AG09309 (cell line): ENCODE measurements at regions not wholly inside any gene's neighbourhood (a gene's known extent, or its start where the extent isn't known, plus 50 kb on each side); places are given as distances from the start of the nearest gene placed in this dataset.

Experiments used
- DNase-seq: peaks from one replicate; pipeline ENCODE4 v3.0.0-alpha.2; 2010; ENCODE audit warnings: low read depth
- H3K4me3 ChIP-seq: 2 replicates; pipeline ENCODE4 v1.5.1; 2011; ENCODE audit warnings: mild to moderate bottlenecking, low read depth, low read length, moderate library complexity; ENCODE audit not compliant: control insufficient read depth
- TF ChIP-seq, protein P1 (sequence below): IDR thresholded peaks from 2 replicates; pipeline ENCODE4 v1.5.1; 2011; ENCODE audit warnings: mild to moderate bottlenecking, low read depth, low read length, inconsistent platforms; ENCODE audit not compliant: insufficient read depth, control insufficient read depth; ENCODE audit errors: missing control alignments

DNA sequence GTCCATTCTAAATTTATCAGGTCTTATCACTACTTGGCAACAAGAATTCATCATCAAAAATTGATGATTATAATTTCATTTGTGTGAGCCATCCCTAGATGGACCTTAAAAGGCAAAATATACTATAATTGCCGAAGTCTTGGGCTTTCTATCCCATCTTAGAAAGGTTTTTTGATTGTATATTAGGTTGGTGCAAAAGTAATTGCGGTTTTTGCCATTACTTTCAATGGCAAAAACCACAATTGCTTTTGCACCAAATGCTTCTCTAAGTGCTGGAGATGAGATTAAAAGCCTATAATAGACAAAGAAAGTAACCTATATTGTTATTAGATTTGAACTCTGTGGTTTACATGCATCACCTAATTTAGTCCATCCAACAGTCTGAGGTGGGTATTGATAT is 612.9 kb downstream of the ZNF385D start:
- DNase-seq, result no peak
- TF ChIP-seq, protein P1, sequence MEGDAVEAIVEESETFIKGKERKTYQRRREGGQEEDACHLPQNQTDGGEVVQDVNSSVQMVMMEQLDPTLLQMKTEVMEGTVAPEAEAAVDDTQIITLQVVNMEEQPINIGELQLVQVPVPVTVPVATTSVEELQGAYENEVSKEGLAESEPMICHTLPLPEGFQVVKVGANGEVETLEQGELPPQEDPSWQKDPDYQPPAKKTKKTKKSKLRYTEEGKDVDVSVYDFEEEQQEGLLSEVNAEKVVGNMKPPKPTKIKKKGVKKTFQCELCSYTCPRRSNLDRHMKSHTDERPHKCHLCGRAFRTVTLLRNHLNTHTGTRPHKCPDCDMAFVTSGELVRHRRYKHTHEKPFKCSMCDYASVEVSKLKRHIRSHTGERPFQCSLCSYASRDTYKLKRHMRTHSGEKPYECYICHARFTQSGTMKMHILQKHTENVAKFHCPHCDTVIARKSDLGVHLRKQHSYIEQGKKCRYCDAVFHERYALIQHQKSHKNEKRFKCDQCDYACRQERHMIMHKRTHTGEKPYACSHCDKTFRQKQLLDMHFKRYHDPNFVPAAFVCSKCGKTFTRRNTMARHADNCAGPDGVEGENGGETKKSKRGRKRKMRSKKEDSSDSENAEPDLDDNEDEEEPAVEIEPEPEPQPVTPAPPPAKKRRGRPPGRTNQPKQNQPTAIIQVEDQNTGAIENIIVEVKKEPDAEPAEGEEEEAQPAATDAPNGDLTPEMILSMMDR, result no peak
- no peak overlapping the region for H3K4me3 ChIP-seq

DNA sequence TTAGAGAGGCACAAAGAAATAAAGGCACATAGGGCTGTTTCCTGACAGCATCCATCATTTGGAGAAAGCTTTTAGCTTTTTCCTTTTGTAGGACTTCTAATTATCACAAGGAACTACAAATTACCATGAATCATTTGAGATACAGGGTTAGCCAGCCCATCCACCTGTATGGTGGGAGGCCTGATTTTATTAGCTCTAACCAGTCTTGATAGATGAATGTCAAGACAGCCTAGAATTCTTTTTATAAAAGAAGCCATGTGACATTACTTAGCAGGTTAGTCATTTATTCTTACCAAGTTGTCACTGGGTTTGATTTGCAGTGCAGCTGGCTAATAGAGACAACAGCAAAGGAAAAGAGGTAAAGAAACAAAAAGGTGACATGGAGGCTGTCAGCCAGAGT is 618.1 kb downstream of the ZNF385D start:
- no peak overlapping the region for H3K4me3 ChIP-seq
- DNase-seq, result no peak
- TF ChIP-seq, protein P1, result no peak

DNA sequence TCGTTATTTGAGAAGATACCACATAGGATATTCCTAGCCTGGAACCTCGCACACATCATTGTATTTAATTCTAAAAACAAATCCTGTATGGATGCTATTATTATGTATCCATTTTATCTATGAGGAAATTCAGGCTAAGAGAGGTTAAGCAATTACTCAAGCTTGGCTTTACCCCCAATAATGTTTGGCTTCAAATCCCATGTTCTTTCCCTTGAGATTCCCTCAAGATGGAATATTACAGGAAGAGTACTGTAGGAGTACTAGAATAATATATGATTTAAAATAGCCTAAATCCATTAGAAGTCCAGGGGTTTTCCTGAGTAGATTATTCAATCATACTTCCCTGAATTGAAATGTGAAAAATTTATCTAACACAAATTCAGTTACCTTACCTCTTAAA is 630.2 kb downstream of the ZNF385D start:
- H3K4me3 ChIP-seq, result no peak overlapping the region
- DNase-seq, result no peak
- TF ChIP-seq, protein P1, result no peak

DNA sequence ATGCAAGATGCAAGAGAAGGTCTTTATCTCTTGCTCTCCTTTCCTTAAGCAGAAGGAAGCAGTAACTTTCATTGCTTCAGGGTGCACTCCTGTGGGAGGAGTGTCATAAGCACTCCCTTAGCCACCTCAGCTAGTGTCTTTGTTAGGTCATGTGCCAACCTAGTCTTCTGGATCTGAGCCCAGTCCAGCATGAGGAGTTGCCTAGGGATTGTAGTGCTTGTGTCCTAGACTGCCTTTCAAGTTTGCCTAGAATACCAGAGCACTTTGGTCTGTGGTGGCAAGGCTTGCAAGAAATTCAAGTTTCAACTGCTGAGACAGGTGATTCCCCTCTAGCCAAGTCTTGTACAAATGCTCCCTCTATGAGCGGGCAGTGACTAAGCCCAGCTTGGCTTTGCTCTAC is 633.6 kb downstream of the ZNF385D start:
- DNase-seq, result no peak
- no peak overlapping the region for H3K4me3 ChIP-seq
- TF ChIP-seq, protein P1, result no peak

DNA sequence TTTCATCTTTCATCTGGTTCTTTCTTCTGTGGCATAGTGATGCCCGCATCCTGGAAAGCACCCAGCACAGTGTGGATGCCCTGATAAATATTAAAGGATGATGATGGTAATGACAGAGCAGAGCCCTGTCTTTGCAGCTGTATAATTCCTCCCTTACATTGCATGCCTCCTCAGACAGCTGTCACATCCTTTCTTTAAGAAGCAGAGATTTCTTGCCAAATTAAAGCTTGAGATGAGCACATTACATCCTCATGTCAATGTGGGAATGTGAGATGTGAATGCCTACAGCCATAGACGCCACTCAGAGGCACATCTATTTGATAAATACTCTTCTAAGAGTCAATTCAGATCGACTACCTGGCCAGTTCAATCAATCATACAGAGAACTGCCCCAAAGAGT is 642.0 kb downstream of the ZNF385D start:
- TF ChIP-seq, protein P1, result no peak
- H3K4me3 ChIP-seq, result no peak overlapping the region
- no peak for DNase-seq

DNA sequence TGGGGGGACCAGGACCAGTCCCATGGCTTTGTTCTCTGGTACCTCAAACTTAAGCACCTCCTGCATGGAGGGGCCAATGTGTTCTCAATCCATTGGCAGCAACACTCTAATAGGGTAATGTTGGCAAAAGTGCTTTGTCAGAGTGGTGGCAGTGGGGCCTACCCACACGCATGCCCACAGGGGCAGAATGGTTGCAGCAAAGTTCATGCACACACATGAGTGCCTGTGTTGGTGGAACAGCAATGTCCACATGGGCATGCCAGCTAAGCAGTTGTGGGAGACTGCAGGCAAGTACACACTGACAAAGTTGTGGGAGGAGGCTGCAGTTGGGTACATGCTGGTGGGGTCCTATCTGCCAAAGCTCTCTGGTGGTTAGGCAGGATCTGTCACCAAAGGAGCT is 645.2 kb downstream of the ZNF385D start:
- no peak overlapping the region for H3K4me3 ChIP-seq
- TF ChIP-seq, protein P1, result no peak
- DNase-seq, result no peak
